ENCODE measurements at regions not wholly inside any gene's neighbourhood (a gene's known extent, or its start where the extent isn't known, plus 50 kb on each side); places are given as distances from the start of the nearest gene placed in this dataset.

DNA sequence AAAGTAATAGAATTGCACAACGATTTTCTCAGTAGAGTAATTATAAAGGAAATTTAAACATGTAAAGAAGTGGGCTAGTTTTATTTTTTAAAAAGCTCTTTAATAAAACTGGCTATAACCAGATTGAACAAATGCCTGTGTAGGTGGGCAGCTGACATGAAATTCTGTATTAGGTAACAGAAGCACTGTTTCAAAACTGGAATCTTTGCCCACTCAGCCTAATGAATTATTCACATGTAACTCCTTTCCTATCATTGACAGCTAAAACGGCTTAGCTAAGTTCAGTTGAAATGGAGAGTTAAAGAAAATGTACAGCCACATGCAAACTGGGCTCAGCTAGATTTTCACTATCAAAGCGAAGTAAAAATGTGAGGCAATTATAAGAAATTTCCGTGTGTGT is 1300.1 kb upstream of the ACO1 start (continued):
- TF ChIP-seq TARDBP (CRISPR knock-in tag; IDR thresholded peaks at IDR 0.05) (no peak), ZNF234 (CRISPR knock-in tag; conservative IDR thresholded peaks at IDR 0.05) (no peak), CHCHD3 (CRISPR knock-in tag; IDR thresholded peaks at IDR 0.05) (no peak), SSRP1 (CRISPR knock-in tag; IDR thresholded peaks at IDR 0.05) (no peak), ZFP41 (CRISPR knock-in tag; IDR thresholded peaks at IDR 0.05; ENCODE audit: borderline replicate concordance) (no peak)
- TF ChIP-seq, protein P1, sequence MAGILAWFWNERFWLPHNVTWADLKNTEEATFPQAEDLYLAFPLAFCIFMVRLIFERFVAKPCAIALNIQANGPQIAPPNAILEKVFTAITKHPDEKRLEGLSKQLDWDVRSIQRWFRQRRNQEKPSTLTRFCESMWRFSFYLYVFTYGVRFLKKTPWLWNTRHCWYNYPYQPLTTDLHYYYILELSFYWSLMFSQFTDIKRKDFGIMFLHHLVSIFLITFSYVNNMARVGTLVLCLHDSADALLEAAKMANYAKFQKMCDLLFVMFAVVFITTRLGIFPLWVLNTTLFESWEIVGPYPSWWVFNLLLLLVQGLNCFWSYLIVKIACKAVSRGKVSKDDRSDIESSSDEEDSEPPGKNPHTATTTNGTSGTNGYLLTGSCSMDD (CRISPR knock-in tag; IDR thresholded peaks at IDR 0.05): no peak
- TF ChIP-seq, protein P2, sequence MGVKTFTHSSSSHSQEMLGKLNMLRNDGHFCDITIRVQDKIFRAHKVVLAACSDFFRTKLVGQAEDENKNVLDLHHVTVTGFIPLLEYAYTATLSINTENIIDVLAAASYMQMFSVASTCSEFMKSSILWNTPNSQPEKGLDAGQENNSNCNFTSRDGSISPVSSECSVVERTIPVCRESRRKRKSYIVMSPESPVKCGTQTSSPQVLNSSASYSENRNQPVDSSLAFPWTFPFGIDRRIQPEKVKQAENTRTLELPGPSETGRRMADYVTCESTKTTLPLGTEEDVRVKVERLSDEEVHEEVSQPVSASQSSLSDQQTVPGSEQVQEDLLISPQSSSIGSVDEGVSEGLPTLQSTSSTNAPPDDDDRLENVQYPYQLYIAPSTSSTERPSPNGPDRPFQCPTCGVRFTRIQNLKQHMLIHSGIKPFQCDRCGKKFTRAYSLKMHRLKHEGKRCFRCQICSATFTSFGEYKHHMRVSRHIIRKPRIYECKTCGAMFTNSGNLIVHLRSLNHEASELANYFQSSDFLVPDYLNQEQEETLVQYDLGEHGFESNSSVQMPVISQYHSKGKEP (CRISPR knock-in tag; IDR thresholded peaks at IDR 0.05): no peak

- H3K27ac ChIP-seq (ENCODE audit: extremely low read length, insufficient read depth, low read length): no peak overlapping the region
- H3K36me3 ChIP-seq (replicated peaks in 1 of 2; ENCODE audit: control insufficient read depth in 1 of 2, insufficient read depth in 2 of 2, low read length in 2 of 2): no peaks in the 10 kb centered on the region
- no peaks in the 10 kb centered on the region for H3K79me2 ChIP-seq (ENCODE audit: insufficient read depth, low read length)
- H3K4me1 ChIP-seq (ENCODE audit: insufficient read depth, low read length): no peaks in the 10 kb centered on the region
- in situ Hi-C loops (cut with HindIII; ENCODE audit: extremely low pct_ligation_motif_present, low pct_unique_long_range_greater_than_20kb) (no loop called here), intact Hi-C loops (cut with micrococcal nuclease; ENCODE audit: unreplicated experiment) (no loop called here)
- no peak for ATAC-seq
- H3K4me2 ChIP-seq (ENCODE audit: low read depth, low read length): no peak overlapping the region
- no peaks in the 10 kb centered on the region for H4K20me1 ChIP-seq (ENCODE audit: insufficient read depth, low read length)
- no peak overlapping the region for H3K4me3 ChIP-seq (replicated peaks in 1 of 3; ENCODE audit: insufficient read depth in 1 of 3, low read depth in 2 of 3, low read length in 3 of 3)
- POLR2A ChIA-PET: no interaction called here
- no peak for TF ChIP-seq HNRNPH1 (optimal IDR thresholded peaks at IDR 0.05; ENCODE audit: low read depth, low read length)
- TF ChIP-seq ZBTB7B (CRISPR knock-in tag; IDR thresholded peaks at IDR 0.05): no peak
- TF ChIP-seq HNRNPK (IDR thresholded peaks at IDR 0.05; ENCODE audit: low read depth, low read length, poor library complexity, severe bottlenecking): no peak
- TF ChIP-seq KDM4B (CRISPR knock-in tag; IDR thresholded peaks at IDR 0.05): no peak
- no peak overlapping the region for H3K9ac ChIP-seq (ENCODE audit: insufficient read depth, low read depth, low read length)
- no peak overlapping the region for H2AFZ ChIP-seq (ENCODE audit: low read length)
- no peaks in the 10 kb centered on the region for H3K9me3 ChIP-seq (ENCODE audit: low read length)
- CTCF ChIA-PET (ENCODE audit: low intra/inter-chr PET ratio, low total read pairs): no interaction called here
- H3K27me3 ChIP-seq (ENCODE audit: control insufficient read depth in 1 of 2, insufficient read depth in 2 of 2, low read length in 2 of 2): no peaks in the 10 kb centered on the region
- no TSS peak for BruUV-seq (replicated peaks)
- FAIRE-seq: no peak
- no peak for DNase-seq (ENCODE audit: low spot score)
These were observed 1294.8 kb upstream of the ACO1 start for GRCh38 chr9:31089549-31090221.
